GM18502 (cell line): ENCODE measurements at regions not wholly inside any gene's neighbourhood (a gene's known extent, or its start where the extent isn't known, plus 50 kb on each side); places are given as distances from the start of the nearest gene placed in this dataset.
A peak's percentile ranks its signal among the peaks of the same experiment; 100 is the strongest.
"Not testable (repeated sequence)": the region's sequence is repeated elsewhere in the genome, so short reads cannot be mapped to it uniquely, and the experiment has no call there.

ENCODE experiments used
- ATAC-seq: cut with Tn5 transposase; IDR thresholded peaks from one replicate; pipeline ENCODE4 v1.9.1; 2021; ENCODE audit warnings: mild to moderate bottlenecking; ENCODE audit not compliant: unreplicated experiment, poor library complexity

GRCh38 chr6:74015427-74015826 lies 319.4 kb downstream of the CD109 start:
- no peak for ATAC-seq

- ATAC-seq = no peak
These were observed 304.9 kb downstream of the CD109 start for GRCh38 chr6:74000666-74001490.

GRCh38 chr6:73990609-73991238 lies 294.7 kb downstream of the CD109 start:
- ATAC-seq = not testable (repeated sequence)

GRCh38 chr6:73989428-73989827 lies 293.4 kb downstream of the CD109 start:
- ATAC-seq = no peak

GRCh38 chr6:73985891-73986290 lies 289.9 kb downstream of the CD109 start:
- no peak for ATAC-seq

GRCh38 chr6:73984571-73985210 lies 288.7 kb downstream of the CD109 start:
- ATAC-seq = no peak

- ATAC-seq = no peak
These were observed 287.4 kb downstream of the CD109 start for GRCh38 chr6:73983367-73983766.

- ATAC-seq = no peak
These were observed 284.1 kb downstream of the CD109 start for GRCh38 chr6:73980096-73980495.

GRCh38 chr6:73978330-73978729 lies 282.3 kb downstream of the CD109 start:
- no peak for ATAC-seq

- not testable (repeated sequence) for ATAC-seq
These were observed 276.5 kb downstream of the CD109 start for GRCh38 chr6:73972518-73972917.

- ATAC-seq = peak; percentile 64
These were observed 274.3 kb downstream of the CD109 start for GRCh38 chr6:73969971-73970970.

GRCh38 chr6:73968221-73968757 lies 272.3 kb downstream of the CD109 start:
- no peak for ATAC-seq

GRCh38 chr6:73965539-73966029 lies 269.6 kb downstream of the CD109 start:
- no peak for ATAC-seq

- ATAC-seq = no peak
These were observed 268.3 kb downstream of the CD109 start for GRCh38 chr6:73964241-73964854.

- ATAC-seq = no peak
These were observed 266.9 kb downstream of the CD109 start for GRCh38 chr6:73962884-73963283.

- no peak for ATAC-seq
These were observed 260.3 kb downstream of the CD109 start for GRCh38 chr6:73956305-73956704.

- ATAC-seq = no peak
These were observed 259.8 kb downstream of the CD109 start for GRCh38 chr6:73955800-73956199.

- no peak for ATAC-seq
These were observed 258.9 kb downstream of the CD109 start for GRCh38 chr6:73954881-73955280.

- no peak for ATAC-seq
These were observed 255.2 kb downstream of the CD109 start for GRCh38 chr6:73951183-73951582.
